Testis (tissue), 2 donors: ENCODE measurements at regions not wholly inside any gene's neighbourhood (a gene's known extent, or its start where the extent isn't known, plus 50 kb on each side); places are given as distances from the start of the nearest gene placed in this dataset.

ENCODE experiments used
- CTCF ChIP-seq, 3 experiments: fragments of 450-650 bp in 2 of 3; fragments of 200-600 bp in 1 of 3; sonication (generic) in 1 of 3; IDR thresholded peaks; one replicate each; pipeline ENCODE4 v1.5.1; 2016 to 2019; ENCODE audit warnings: antibody characterized with exemption in 3 of 3, mild to moderate bottlenecking in 2 of 3, moderate library complexity in 1 of 3
- POLR2A ChIP-seq: fragments of 450-650 bp; IDR thresholded peaks from one replicate; pipeline ENCODE4 v1.6.1; 2017; ENCODE audit warnings: antibody characterized with exemption, mild to moderate bottlenecking, moderate library complexity

GRCh38 chr20:16898433-16898832 is 150.3 kb downstream of the OTOR start:
- TF ChIP-seq CTCF (IDR thresholded peaks at IDR 0.05), result no peak
- TF ChIP-seq POLR2A, result no peak
